ENCODE measurements at regions not wholly inside any gene's neighbourhood (a gene's known extent, or its start where the extent isn't known, plus 50 kb on each side); places are given as distances from the start of the nearest gene placed in this dataset.

GRCh38 chr6:74091794-74092157 is 395.8 kb downstream of the CD109 start:
- no peak for DNase-seq

DNA sequence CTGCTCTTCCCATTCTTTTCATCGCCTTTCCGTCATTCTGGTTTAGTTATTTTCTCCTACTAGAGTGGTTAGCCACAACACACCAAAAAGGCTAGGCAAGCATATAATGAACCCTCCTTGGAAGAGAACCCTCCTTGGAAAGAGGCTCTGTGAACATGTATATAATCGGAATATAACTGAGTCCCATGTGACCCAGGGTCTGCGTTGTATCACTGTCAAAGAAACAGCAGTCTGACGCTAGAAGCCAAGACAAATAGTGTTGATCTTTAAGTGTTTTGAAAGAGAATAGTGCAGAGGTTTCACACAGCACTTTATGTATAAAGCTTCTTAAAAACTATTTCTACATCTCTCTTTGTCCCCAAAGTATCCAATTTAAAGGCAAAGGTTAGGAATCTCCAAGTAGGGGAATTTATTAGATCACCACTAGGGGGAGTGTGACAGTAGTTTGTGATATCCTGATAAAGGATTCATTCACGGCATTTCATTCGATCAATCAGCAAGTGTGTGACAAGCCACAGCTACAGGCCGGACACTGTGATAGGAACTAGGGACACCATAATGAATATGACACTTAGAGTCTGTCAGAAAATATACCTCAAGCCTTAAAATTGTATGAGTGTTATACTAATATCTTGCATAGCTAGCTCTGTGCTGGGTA is 395.3 kb downstream of the CD109 start:
- DNase-seq, result no peak

GRCh38 chr6:74087899-74088298 is 391.9 kb downstream of the CD109 start:
- no peak for DNase-seq

DNA sequence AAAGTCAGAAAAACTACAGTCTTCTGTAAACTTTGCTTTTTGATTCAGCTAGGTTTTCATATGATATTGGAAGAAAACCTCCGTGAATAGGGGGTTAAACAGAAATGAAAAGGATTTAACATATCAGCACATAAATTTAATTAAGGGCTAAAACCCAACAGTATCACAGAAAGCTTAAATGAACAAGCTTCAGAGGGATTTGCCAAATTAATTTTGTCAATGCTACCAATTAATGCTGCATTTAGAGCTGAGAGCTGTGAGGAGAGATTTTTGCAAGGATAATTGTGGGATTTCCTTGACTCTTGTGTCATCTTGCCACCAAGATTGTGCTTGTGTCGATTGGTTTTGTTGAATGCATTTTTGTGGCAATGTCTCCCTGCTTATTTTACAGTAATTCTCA is 379.9 kb downstream of the CD109 start:
- DNase-seq, result no peak

- peak; percentile 91 for DNase-seq
Measured at GRCh38 chr6:74075323-74075722, 379.3 kb downstream of the CD109 start.

- no peak for DNase-seq
Measured at GRCh38 chr6:74074645-74075044, 378.6 kb downstream of the CD109 start.

GRCh38 chr6:74073999-74074398 is 378.0 kb downstream of the CD109 start:
- peak; percentile 69 for DNase-seq

DNA sequence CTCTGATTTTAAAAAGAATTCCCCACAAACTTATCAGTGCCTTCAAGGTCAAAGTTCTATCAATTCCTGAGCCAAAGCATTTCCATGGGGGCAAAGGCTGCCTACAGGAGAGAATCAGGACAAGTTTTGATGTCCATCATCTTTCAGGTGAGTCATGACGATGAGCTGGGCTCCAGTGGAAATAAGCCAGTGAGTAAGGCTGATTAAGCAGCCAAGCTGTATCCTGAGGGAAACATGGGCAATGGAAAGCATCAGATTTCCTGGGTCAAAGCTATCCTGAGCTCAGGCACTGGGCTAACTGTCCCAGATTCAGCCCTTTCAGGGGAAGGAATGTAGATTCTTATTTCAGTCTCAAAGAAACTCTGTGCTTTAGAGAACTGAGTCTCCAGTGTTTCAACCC is 377.4 kb downstream of the CD109 start:
- DNase-seq, result no peak

DNA sequence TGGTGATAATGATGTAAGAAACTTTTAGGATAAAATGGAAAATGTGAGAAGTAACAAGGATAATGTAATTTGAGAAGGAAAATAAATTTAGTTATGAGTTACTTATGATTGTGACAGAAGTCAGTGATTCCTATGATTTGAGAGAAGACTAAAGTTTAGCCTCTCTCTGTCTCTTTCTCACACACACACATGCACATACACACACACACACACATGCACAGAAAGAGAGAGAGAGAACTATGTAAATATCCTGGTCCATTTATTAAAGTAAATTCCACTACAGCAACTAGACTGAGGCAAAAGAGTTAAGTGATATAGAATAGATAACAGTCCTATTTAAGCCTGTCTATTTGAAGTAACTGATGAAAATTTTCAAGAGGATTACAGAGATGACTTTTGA is 375.2 kb downstream of the CD109 start:
- DNase-seq, result no peak

GRCh38 chr6:74070711-74071110 is 374.7 kb downstream of the CD109 start:
- DNase-seq, result no peak

DNA sequence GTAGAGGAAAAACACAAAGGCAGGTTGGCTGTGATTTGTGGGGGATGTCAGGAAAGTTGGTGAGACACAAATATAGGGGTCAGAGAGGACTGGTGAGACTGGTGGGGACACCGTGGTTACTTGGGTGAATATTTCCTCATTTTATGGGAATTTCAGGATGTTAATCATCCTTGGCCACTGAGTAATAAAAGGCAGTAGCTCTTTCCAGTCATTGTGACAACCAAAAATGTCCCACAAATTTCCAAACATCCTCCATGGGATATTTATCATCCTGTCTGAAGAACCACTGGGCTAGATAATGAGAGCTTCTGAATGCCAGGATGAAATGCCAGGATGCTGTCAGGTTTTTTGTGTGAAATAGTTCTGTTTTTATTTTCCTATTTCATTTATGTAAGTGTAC is 374.1 kb downstream of the CD109 start:
- DNase-seq, result no peak

GRCh38 chr6:74069089-74069581 is 373.1 kb downstream of the CD109 start:
- DNase-seq, result peak; percentile 87

- no peak for DNase-seq
Measured at GRCh38 chr6:74066168-74066871, 370.3 kb downstream of the CD109 start.

GRCh38 chr6:74065705-74066104 is 369.7 kb downstream of the CD109 start:
- peak; percentile 79 for DNase-seq

DNA sequence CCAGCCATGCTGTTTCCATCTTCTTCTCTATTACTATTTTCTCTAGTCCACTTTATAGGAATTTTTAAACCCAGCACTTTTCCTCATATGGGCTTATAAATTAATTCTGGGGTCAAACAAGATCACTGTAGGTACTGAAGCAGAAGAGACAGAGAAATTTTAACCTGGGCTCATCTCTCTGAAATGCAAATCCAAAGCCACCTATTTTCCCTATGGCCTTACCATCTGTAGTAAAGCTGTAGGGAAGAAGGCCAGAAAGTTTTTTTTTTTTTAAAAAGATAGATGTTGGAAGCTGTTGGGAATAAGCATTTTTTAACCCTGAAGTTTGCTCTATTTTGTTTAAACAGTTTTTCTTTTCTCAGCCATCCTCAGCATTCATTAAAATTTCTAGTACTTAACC is 367.4 kb downstream of the CD109 start:
- no peak for DNase-seq

DNA sequence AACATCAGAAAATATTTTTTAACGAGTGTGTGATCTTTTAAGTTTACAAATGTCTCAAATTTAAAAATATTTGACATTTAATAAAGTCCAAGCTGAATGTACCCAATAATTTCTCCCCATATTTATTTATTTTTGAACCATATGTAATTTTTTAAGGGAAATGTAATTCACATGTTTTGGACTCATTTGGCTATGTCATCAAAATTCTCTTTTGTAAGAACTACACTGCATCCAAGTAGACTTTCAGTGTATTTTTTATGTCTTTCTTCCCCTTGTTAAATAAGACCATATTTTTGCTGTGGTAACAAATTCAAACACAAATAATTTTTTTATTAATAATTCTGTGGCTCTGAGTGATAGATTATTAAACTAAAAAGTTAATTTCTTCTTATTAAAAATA is 365.2 kb downstream of the CD109 start:
- DNase-seq, result no peak

GRCh38 chr6:74060354-74060753 is 364.4 kb downstream of the CD109 start:
- no peak for DNase-seq

- no peak for DNase-seq
Measured at GRCh38 chr6:74058606-74059005, 362.6 kb downstream of the CD109 start.

GRCh38 chr6:74057326-74057725 is 361.3 kb downstream of the CD109 start:
- DNase-seq, result no peak

GRCh38 chr6:74054190-74054589 is 358.2 kb downstream of the CD109 start:
- DNase-seq, result no peak

GRCh38 chr6:74050921-74051320 is 354.9 kb downstream of the CD109 start:
- no peak for DNase-seq

DNA sequence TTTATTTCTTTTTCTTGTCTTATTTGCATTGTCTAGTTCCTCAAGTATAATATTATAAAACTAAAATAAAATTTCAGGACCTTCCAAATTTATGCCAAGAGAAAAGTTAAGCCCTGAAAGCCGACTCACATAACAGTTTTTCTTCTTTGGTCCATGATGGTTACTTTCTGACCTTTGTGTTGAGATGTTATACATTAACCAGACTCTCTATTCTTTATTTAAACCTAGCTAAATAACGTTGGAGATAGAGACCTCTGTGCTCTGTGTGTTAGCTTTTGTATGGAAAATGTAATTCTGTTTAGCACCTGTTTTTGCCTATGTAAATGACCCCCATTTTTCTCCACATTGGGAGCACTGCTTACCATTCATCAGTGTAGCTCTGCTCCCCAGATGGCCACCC is 352.4 kb downstream of the CD109 start:
- DNase-seq, result no peak

- DNase-seq, result no peak
Measured at GRCh38 chr6:74044417-74045096, 348.6 kb downstream of the CD109 start.

All from muscle of arm (tissue), 1 donor.